COR-L47 (cell line): ENCODE measurements at regions not wholly inside any gene's neighbourhood (a gene's known extent, or its start where the extent isn't known, plus 50 kb on each side); places are given as distances from the start of the nearest gene placed in this dataset.

Source experiments
- DNase-seq: peaks from one replicate; lab custom pipeline; 2025; lab: John Stamatoyannopoulos, UW

GRCh38 chr1:22376546-22376945 lies 75.1 kb upstream of the ZBTB40 start:
- DNase-seq, result no peak

- DNase-seq, result no peak
Observed at GRCh38 chr1:22376976-22377375, 74.7 kb upstream of the ZBTB40 start.

- no peak for DNase-seq
Observed at GRCh38 chr1:22379566-22379965, 72.1 kb upstream of the ZBTB40 start.

GRCh38 chr1:22380024-22380785 lies 71.4 kb upstream of the ZBTB40 start:
- DNase-seq, result no peak

- no peak for DNase-seq
Observed at GRCh38 chr1:22383526-22384294, 67.9 kb upstream of the ZBTB40 start.

GRCh38 chr1:22385537-22385936 lies 66.1 kb upstream of the ZBTB40 start:
- DNase-seq, result no peak

GRCh38 chr1:22386774-22387173 lies 64.9 kb upstream of the ZBTB40 start:
- DNase-seq, result no peak

- DNase-seq, result no peak
Observed at GRCh38 chr1:22387919-22388580, 63.6 kb upstream of the ZBTB40 start.

- no peak for DNase-seq
Observed at GRCh38 chr1:22388671-22389450, 62.8 kb upstream of the ZBTB40 start.

- DNase-seq, result no peak
Observed at GRCh38 chr1:22393587-22393986, 58.1 kb upstream of the ZBTB40 start.

GRCh38 chr1:22398656-22399420 lies 52.8 kb upstream of the ZBTB40 start:
- no peak for DNase-seq

GRCh38 chr1:22399421-22400091 lies 52.1 kb upstream of the ZBTB40 start:
- DNase-seq, result no peak
